Right ventricle myocardium superior (tissue), 1 donor: ENCODE measurements at regions not wholly inside any gene's neighbourhood (a gene's known extent, or its start where the extent isn't known, plus 50 kb on each side); places are given as distances from the start of the nearest gene placed in this dataset.

Experiments used
- ATAC-seq: fragments of 200-7000 bp; cut with Tn5 transposase; one replicate; pipeline ENCODE4 v1.9.1; 2020; ENCODE audit warnings: mild to moderate bottlenecking; ENCODE audit not compliant: poor library complexity
- DNase-seq: peaks from one replicate; pipeline ENCODE4 v3.0.0-alpha.2; 2020
- intact Hi-C: fragments of 100-400 bp; cut with DNase I; formaldehyde crosslinking; loops from one replicate; pipeline ENCODE4 v1.11.2; 2022
- donor health status: DM: no; HTN: yes; CAD: no; lungs with severe emphysema.

DNA sequence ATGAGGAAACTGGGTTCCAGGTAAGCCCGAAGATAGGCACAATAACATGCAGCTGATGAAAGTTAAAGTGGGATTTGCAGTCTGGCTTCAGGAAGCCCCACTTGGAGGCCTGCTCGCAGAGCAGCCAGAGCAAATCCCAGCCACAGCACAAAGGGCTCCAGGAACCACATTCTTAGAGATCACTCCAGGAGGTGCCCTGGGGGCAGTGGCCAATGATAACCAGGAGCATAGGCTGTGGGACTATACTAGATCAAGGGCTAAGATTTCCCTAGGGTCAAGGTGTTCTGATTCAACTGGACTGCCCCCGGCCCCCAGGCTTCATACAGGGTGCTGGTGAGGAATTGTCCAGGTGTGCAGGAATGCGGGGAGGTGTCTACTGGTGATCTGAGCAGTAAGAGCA lies 133.9 kb upstream of the PTPRT start:
- DNase-seq (no peak), ATAC-seq (no peak)
- intact Hi-C loops: no loop called here

DNA sequence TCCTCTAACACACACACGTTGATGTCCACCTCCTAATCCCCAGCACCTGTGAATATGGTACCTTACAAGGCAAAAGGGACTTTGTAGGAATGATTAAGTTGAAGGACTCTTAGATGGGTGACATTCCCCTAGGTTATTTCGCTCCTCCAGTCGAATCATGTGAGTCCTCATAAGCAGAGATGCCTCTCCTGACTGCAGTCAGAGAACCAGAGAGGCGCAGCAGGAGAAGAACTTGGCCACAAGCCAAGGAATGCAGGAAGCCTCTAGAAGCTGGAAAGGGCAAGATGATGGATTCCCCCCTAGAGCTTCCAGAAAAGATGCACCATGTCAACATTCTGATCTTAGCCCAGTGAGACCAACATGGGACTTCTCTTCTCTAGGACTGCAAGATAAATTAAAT lies 133.1 kb upstream of the PTPRT start:
- no peak for ATAC-seq

DNA sequence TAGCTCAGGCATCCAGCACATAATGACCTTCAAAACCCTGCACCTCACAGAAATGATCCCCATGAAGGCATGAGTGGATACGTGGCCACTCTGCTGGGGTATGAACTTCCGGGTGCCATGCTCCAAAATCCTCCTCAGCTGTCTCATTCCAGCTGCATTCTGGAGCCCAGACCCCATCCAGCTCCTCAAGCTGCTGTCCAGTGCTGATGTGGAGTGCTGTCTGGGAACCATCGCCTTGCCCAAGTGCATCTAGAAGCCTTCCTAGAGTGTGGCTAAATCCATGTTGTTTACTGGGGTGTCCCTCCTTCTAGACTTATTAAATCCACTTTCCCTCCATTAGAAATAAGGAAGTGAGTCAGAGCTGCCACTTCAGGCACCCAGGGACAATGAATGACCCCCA lies 130.8 kb upstream of the PTPRT start:
- no peak for ATAC-seq
- no peak for DNase-seq
- intact Hi-C loops: no loop called here

More for the DNA sequence above, 133.1 kb upstream of the PTPRT start:
- no peak for DNase-seq
- intact Hi-C loops: no loop called here

DNA sequence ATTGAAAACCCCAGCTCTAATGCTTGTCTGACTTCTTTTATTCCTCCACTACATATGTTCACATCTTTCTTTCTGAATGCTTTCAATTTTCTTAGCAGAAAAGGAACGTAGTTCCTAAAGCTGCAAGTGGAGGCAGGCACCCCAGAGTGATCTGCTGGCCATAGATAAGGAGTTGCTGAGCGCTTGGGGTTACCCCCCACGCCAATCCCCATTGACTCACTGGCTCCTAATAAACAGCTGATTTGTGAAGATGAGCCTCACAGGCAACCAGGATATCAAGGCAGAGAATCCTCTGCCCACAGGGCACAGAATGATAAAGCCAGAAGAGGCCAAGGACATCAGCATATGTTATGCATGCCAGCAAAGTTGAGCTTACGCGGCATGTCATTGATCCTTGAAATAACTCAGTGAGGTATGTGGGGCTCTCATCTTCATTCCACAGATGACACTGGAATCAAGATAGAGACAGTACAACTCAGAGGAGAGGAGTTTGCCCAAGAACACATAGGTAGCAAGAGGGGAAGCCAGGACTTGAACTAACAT lies 129.1 kb upstream of the PTPRT start:
- DNase-seq (no peak), ATAC-seq (no peak)
- intact Hi-C loops: no loop called here

DNA sequence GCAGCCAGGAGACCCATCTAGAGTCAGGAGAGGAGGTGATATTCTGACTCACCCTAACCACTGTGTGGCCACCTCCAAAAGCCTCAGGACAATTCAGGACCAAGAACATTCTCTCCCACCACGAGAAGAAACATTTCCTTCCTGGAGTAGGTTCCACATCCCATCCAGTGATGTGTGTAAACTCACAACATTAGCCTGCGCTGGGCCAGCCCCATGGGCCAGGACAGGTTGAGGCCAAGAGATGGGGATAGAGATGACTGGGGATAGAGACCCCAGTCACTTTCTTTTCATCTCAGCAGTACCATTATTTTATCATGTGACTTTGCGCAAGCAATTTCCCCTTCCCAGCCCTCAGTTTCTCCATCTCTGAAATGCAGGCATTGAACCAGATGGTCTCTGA lies 126.6 kb upstream of the PTPRT start:
- intact Hi-C loops: no loop called here
- DNase-seq (no peak), ATAC-seq (no peak)

DNA sequence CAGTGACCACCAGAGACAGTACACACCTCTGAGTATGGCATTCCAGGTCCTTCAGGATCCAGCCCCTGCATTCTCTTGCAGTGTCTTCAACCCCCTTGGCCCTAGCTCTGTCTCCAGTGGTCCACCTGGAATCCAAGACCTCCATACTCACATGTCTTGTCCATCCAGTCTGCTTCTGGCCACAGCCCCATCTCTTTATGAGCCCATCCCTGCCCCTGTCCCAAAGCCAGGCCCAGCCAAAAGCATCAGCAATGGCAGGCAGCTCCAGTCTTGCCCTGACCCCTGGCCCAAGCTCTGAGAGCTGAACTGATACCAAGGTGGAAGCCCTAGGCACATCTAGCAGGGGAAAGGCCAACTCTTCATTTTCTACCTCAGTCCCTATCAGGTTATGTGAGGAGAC lies 119.6 kb upstream of the PTPRT start:
- intact Hi-C loops: no loop called here
- ATAC-seq (no peak), DNase-seq (no peak)

DNA sequence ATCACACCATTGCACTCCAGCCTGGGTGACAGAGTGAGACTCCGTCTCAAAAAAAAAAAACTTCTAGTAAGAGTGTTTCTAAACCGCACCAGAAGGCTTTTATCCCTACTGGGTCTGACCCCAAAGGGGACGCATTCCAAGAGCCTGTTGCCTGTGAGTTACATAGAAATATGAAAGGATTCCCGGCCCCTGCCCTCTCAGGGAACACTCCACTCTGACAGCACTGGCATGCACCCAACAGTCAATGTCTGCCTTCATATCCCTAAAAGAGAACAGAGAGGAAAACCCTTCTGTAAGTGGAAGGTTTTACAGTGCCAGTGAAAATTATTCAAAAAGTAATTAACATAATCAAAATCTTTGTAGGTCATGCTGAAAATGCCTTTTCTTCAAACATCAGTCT lies 117.1 kb upstream of the PTPRT start:
- DNase-seq (no peak), ATAC-seq (no peak)
- intact Hi-C loops: no loop called here

DNA sequence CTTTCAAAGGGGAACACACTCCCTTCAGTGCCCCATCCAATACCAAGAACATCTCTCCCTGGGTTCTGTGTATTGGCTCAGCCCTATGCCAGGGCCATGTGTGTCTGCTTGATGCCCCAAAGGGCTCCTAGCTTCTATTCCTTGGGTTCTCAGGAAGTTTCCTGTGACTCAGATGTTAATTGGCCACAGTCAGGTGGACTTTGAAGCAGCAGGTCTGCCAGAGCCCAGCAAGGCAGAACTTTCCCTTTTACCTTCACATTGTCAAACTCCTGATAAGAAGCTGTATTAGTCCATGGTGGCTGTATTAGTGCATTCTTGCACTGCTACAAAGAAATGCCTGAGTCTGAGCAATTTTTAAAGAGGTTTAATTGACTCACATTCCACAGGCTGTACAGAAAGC lies 116.0 kb upstream of the PTPRT start:
- DNase-seq (no peak), ATAC-seq (no peak)
- intact Hi-C loops: no loop called here

DNA sequence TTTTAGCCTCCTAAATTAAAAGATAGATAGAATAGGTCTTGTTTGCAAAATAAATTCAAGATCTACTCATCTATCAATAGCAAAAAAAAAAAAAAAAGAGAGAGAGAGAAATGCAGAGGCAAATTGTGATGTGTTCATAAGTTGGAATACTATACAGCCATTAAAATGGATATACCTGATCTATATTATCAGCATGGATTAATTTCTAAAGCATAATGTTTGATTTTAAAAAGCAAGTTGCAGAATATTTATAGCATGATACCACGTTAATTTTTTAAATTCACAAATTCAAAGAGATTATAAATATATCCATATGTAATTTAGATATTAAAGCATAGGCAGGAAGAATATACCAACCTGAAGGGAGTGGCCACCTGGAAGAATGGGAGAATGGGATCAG lies 114.9 kb upstream of the PTPRT start:
- ATAC-seq: no peak
- DNase-seq: no peak
- intact Hi-C loops: no loop called here

DNA sequence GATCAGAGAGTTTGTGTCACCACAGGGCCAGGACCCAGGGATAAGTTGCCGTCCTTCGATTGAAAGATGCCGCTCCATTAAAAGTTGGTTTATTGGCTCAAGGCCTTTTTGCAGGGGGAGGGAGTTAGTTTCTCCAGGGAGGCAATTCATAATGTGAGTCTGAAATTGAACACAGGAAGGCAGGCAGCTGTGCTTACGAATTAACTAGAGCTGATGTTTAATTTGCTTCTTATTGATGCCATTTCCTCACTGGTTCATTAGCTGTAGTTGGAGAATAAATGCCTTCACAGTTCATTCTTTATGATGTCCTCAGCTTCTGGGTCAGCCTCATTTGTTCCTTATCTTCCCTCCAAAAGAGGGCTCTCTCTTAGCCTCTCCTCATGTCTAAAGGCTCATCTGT lies 113.2 kb upstream of the PTPRT start:
- intact Hi-C loops: no loop called here
- no peak for ATAC-seq

DNA sequence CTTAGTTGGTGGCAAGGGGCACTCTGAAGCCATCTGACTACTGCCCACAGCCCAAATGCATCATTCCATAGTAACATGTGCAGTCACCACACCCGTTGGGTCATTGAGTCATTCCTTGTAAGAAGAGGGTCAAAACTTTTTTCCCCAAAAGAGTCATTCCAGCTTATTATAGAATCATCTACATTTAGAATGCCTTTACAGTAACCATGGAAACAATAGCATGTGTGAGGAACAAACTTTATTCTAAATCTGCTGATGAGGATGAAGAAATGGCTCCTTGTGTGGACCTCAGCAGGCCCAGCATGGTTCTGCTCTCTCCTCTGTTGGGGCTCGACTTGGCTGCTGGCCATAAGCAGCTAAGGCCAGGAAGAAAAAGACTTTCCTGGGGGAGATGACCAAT lies 111.2 kb upstream of the PTPRT start:
- intact Hi-C loops: no loop called here
- DNase-seq (no peak), ATAC-seq (no peak)

More for the DNA sequence above, 113.2 kb upstream of the PTPRT start:
- no peak for DNase-seq

DNA sequence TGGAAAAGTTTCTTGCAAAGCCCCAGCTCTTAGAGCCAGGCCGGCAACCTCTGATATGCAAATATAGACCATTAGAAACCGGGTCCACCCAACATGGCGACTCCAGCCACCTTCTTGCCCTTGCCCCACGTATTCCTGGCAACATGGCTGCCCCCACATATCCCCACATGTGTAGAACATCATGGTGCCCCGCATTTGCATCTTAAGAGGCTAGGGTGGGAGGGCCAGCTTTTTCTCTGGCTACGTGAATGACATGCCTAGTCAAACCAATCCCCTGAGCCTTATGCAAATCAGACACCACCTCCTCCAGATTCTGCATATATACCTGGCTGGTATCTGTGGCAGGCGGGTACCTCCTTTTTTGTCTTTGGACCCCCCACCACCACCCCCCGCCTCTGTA lies 106.1 kb upstream of the PTPRT start:
- intact Hi-C loops: no loop called here
- DNase-seq: no peak
- ATAC-seq: no peak

DNA sequence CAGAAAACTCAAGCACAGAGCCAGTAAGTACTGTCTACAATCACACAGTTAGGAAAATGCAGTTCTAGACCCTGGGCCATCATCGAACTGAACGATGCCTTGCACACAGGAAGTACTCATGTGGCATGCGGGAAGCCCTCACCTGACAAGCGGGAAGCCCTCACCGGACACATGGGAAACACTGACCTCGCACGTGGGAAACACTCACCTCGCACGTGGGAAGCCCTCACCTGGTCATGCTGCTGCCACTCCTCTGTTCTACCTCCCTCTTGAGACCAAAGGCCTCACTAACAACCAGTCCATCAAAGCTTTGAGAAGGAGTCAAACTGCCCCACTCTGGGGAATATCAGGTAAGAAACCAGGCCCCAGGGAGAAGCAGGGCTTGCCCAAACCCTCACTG lies 105.6 kb upstream of the PTPRT start:
- no peak for ATAC-seq
- intact Hi-C loops: no loop called here
- DNase-seq: no peak

DNA sequence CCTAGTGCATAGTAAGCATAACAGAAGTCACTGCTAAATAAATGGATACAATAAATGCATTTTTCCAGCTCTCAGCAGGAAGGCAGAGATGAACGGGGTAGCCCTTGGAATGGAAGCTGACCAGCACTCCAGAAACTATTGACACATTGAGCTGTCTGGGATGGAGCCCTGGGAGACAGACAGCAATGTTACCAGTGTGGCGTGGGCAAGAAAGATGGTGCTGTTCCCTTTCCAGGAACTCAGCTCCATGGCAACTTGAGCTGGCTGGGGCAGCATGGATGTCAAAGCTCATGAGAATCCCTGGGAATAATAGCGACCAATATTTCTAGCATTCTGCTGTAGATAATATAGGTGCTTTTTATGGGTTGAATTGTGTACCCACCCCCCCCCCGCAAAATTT lies 104.3 kb upstream of the PTPRT start:
- intact Hi-C loops: no loop called here
- DNase-seq (no peak), ATAC-seq (no peak)

DNA sequence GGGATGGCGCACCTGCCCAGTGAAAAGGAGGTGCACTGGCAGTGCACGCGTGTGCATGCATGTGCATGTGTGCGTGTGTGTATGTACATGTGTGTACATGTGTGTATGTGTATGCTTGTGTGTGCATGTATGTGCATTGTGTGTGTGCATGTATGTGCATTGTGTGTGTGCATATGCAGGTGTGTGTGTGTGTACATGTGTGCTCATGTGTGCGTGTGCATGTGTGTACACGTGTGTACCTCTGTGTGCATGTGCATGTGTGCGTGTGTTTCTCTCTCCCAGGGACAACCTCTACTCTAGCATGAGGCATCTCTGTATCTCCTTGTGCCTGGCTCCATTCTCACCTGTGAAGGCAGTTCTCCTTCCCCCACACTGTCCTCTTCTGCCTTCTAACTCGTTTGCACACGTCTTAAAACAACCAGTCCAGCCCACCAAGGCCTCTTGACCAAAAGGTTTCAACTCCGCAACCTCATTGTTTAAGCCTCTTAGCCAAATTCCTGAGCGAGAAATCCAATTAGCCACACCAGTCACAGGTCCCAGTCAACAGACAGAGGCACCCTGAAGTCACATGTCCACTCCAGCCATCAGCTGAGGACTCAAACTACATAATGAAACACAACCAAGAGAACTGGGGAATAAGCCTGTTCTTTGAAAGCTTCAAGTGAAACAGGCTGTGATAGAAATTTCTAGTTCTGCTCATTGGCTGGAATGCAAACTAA lies 103.5 kb upstream of the PTPRT start:
- intact Hi-C loops: no loop called here
- ATAC-seq: no peak

DNA sequence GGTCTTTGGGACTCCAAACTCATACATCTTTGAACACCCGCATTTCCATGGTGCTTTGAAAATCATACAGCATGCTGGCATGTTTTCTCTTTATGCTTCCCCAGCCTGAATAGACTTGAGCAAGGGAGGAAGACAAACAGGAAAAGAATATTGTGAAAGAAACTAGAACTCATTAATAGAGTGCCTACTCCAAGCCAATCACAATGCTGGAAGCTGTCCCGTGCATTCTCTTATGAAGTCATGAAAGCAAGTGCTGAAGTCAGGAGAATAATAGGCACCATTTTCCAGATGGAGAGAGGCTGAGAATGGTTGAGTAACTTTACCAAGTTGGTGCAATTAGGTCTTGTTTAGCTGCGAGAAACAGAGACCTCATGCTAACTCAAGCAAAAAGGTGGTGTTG lies 102.5 kb upstream of the PTPRT start:
- intact Hi-C loops: no loop called here
- DNase-seq (no peak), ATAC-seq (no peak)

More for the DNA sequence above, 103.5 kb upstream of the PTPRT start:
- DNase-seq: no peak

DNA sequence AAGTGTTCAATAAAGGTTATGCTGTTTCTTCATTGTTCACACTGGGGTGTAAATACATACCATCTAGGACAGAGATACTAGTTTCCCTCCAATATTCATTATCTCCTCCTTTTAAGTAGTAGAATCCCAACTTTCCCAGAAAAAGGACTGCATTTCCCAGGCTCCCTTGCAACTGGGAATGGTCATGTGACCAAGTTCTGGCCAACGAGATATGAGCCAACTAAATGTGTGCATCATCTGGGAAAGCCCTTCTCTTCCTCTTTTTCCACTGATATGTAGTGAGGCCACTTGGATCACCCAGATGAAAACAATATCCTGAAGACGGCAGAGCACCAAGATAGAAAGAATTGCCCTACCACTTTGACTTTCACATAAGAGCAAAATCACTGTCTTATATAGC lies 97.9 kb upstream of the PTPRT start:
- intact Hi-C loops: no loop called here
- DNase-seq: no peak
- ATAC-seq: no peak

DNA sequence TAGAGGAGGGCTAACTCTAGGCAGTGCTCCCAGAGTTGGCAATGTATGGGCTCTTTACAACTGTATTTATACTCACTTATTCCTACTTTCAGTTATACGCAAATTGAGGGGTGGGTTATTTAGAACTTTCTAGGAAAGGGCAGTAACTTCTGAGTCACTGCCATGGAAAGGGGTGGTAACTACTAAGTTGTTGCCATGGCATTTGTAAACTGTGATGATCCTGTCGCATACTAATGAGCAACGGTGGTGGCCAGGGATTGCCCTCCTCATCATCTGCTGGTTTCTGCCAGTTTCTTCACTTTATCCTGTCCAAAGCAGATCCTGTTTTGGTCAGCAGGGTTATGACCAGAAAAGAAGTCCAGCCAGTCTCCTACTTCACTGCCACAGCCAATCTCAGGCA lies 95.5 kb upstream of the PTPRT start:
- no peak for ATAC-seq
- intact Hi-C loops: no loop called here
- no peak for DNase-seq

DNA sequence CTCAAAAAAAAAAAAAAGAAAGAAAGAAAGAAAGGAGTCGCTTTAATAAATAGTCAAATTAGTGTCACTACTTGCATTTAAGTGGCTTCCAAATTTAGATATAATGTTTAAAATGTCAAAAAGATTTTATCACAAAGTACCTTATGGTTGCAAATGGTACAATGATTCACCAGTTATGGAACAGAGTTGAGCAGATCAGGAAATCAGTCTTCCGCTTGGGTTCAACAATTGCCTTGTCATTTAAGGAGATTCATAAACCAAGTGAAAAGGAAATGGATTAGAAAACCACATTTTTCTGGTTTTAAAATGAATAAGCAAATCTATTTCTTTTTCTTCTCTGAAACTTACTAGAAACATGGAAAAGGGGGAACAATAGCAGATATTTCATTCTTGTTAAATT lies 94.8 kb upstream of the PTPRT start:
- intact Hi-C loops: no loop called here
- ATAC-seq: no peak
- no peak for DNase-seq

DNA sequence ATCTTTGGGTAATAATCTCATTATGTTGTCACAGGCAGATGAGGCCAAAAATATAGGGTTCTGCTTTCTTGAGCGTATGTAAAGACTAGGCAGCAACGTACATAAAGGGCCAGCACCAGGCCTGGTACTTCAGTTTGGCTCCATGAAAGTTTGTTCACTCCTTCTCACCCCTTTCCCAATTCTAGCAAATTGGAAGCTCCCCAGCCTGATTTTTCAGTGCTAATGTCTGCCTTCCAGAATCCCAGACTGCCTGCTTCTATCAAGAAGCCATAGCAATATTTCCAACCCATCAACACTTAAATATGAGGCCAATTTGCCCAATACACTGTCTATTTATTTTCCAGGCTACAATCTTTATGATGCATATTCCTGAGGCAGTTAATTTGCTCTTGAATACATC lies 93.4 kb upstream of the PTPRT start:
- intact Hi-C loops: no loop called here
- ATAC-seq (no peak), DNase-seq (no peak)

DNA sequence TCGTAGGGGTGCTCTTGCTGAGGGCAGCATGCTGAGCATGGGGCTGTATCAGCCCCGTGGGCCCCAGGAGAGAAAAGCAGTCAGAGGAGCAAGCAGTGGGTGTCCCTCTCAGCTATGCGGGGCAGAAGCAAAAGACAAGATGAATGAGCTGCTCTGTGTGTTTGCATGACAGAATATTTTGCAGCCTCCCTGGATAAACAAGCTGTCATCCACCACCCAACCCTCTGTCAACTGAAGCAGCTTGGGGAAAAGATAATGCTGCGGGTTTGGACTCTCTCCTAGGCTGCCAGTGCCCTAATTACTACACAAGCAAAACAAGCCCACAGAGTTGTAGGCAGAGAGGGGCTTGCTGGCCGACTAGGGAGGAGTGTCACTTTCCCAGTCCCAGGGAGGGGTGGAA lies 82.3 kb upstream of the PTPRT start:
- ATAC-seq: no peak
- no peak for DNase-seq
- intact Hi-C loops: no loop called here
